ENCODE measurements at regions not wholly inside any gene's neighbourhood (a gene's known extent, or its start where the extent isn't known, plus 50 kb on each side); places are given as distances from the start of the nearest gene placed in this dataset.

- no peak for TF ChIP-seq CTCF (IDR thresholded peaks at IDR 0.05; ENCODE audit: extremely low read depth in 1 of 2, insufficient read depth in 1 of 2, low read depth in 1 of 2, low read length in 2 of 2)
- TF ChIP-seq EZH2 (IDR thresholded peaks at IDR 0.05; ENCODE audit: borderline replicate concordance, low read depth, low read length, severe bottlenecking): no peak
- no peak for TF ChIP-seq MYC (IDR thresholded peaks at IDR 0.05; ENCODE audit: low read depth, low read length)
- TF ChIP-seq POLR2AphosphoS5 (IDR thresholded peaks at IDR 0.05; ENCODE audit: insufficient read depth, low read depth, low read length): no peak
- TF ChIP-seq GATA2 (IDR thresholded peaks at IDR 0.05; ENCODE audit: insufficient read depth, insufficient read length, low read depth, low read length): no peak
- TF ChIP-seq POLR2A (IDR thresholded peaks at IDR 0.05; ENCODE audit: low read depth, low read length): no peak
These were observed 110.9 kb upstream of the GALNT15 start for GRCh38 chr3:16063603-16064002.

Measured in endothelial cell of umbilical vein (primary cell).